ENCODE measurements at regions not wholly inside any gene's neighbourhood (a gene's known extent, or its start where the extent isn't known, plus 50 kb on each side); places are given as distances from the start of the nearest gene placed in this dataset.

- no peak overlapping the region for H3K4me3 ChIP-seq (ENCODE audit: low read length)
- H3K36me3 ChIP-seq (ENCODE audit: insufficient read depth, low read length), result no peaks in the 10 kb centered on the region
- no peaks in the 10 kb centered on the region for H3K27me3 ChIP-seq (ENCODE audit: insufficient read depth, low read length)
- no peaks in the 10 kb centered on the region for H3K9me3 ChIP-seq (ENCODE audit: insufficient read depth, low read depth, low read length)
- 75% methylated on average over 3 of the region's 4 CpGs for WGBS
- no peak overlapping the region; the same call in 1 of the 2 replicates for H3K27ac ChIP-seq (ENCODE audit: low read depth, low read length)
- H3K4me1 ChIP-seq (ENCODE audit: insufficient read depth, low read length), result peaks cover 16% of the 10 kb centered on the region
- H3K9ac ChIP-seq (ENCODE audit: low read depth, low read length), result no peak overlapping the region
These were observed 60.3 kb downstream of the DACT1 start for GRCh38 chr14:58697930-58698642.

- Histone ChIP-seq H3K9me3 (ENCODE audit: insufficient read depth, low read depth, low read length) (no peaks in the 10 kb centered on the region), H3K4me1 (ENCODE audit: insufficient read depth, low read length) (peaks cover 23% of the 10 kb centered on the region), H3K36me3 (ENCODE audit: insufficient read depth, low read length) (no peaks in the 10 kb centered on the region), H3K9ac (ENCODE audit: low read depth, low read length) (no peak overlapping the region), H3K27ac (ENCODE audit: low read depth, low read length) (no peak overlapping the region), H3K4me3 (ENCODE audit: low read length) (no peak overlapping the region), H3K27me3 (ENCODE audit: insufficient read depth, low read length) (no peaks in the 10 kb centered on the region)
- 94% methylated on average over 1 of the region's 1 CpG for WGBS
These were observed 62.0 kb downstream of the DACT1 start for GRCh38 chr14:58699681-58700205.

- no peak overlapping the region for H3K27ac ChIP-seq (ENCODE audit: low read depth, low read length)
- H3K9ac ChIP-seq (ENCODE audit: low read depth, low read length), result no peak overlapping the region
- WGBS, result 95% methylated on average over 3 of the region's 3 CpGs
These were observed 63.4 kb downstream of the DACT1 start for GRCh38 chr14:58701156-58701555.

GRCh38 chr14:58701604-58702003, 63.8 kb downstream of the DACT1 start:
- H3K27me3 ChIP-seq (ENCODE audit: insufficient read depth, low read length), result no peaks in the 10 kb centered on the region
- no peak overlapping the region for H3K27ac ChIP-seq (ENCODE audit: low read depth, low read length)
- 92% methylated on average over 1 of the region's 1 CpG for WGBS
- H3K4me1 ChIP-seq (ENCODE audit: insufficient read depth, low read length), result peaks cover 23% of the 10 kb centered on the region
- no peaks in the 10 kb centered on the region for H3K9me3 ChIP-seq (ENCODE audit: insufficient read depth, low read depth, low read length)
- H3K9ac ChIP-seq (ENCODE audit: low read depth, low read length), result no peak overlapping the region
- no peak overlapping the region for H3K4me3 ChIP-seq (ENCODE audit: low read length)
- H3K36me3 ChIP-seq (ENCODE audit: insufficient read depth, low read length), result no peaks in the 10 kb centered on the region

More at GRCh38 chr14:58701156-58701555, 63.4 kb downstream of the DACT1 start:
- no peak overlapping the region for H3K4me3 ChIP-seq (ENCODE audit: low read length)
- no peaks in the 10 kb centered on the region for H3K27me3 ChIP-seq (ENCODE audit: insufficient read depth, low read length)
- peaks cover 23% of the 10 kb centered on the region for H3K4me1 ChIP-seq (ENCODE audit: insufficient read depth, low read length)
- H3K36me3 ChIP-seq (ENCODE audit: insufficient read depth, low read length), result no peaks in the 10 kb centered on the region
- no peaks in the 10 kb centered on the region for H3K9me3 ChIP-seq (ENCODE audit: insufficient read depth, low read depth, low read length)

GRCh38 chr14:58702441-58703160, 64.8 kb downstream of the DACT1 start:
- no peak overlapping the region for H3K9ac ChIP-seq (ENCODE audit: low read depth, low read length)
- no peak overlapping the region for H3K4me3 ChIP-seq (ENCODE audit: low read length)
- WGBS, result 93% methylated on average over 1 of the region's 1 CpG
- no peak overlapping the region for H3K27ac ChIP-seq (ENCODE audit: low read depth, low read length)
- H3K4me1 ChIP-seq (ENCODE audit: insufficient read depth, low read length), result peaks cover 19% of the 10 kb centered on the region
- H3K9me3 ChIP-seq (ENCODE audit: insufficient read depth, low read depth, low read length), result no peaks in the 10 kb centered on the region
- H3K36me3 ChIP-seq (ENCODE audit: insufficient read depth, low read length), result no peaks in the 10 kb centered on the region
- H3K27me3 ChIP-seq (ENCODE audit: insufficient read depth, low read length), result no peaks in the 10 kb centered on the region

- H3K9me3 ChIP-seq (ENCODE audit: insufficient read depth, low read depth, low read length), result no peaks in the 10 kb centered on the region
- peaks cover 14% of the 10 kb centered on the region for H3K4me1 ChIP-seq (ENCODE audit: insufficient read depth, low read length)
- no peaks in the 10 kb centered on the region for H3K36me3 ChIP-seq (ENCODE audit: insufficient read depth, low read length)
- whole genome bisulfite sequencing, result 90% methylated on average over 1 of the region's 1 CpG
- no peaks in the 10 kb centered on the region for H3K27me3 ChIP-seq (ENCODE audit: insufficient read depth, low read length)
- H3K9ac ChIP-seq (ENCODE audit: low read depth, low read length), result no peak overlapping the region
- no peak overlapping the region for H3K27ac ChIP-seq (ENCODE audit: low read depth, low read length)
- no peak overlapping the region for H3K4me3 ChIP-seq (ENCODE audit: low read length)
These were observed 65.4 kb downstream of the DACT1 start for GRCh38 chr14:58703161-58703506.

- H3K27ac ChIP-seq (ENCODE audit: low read depth, low read length), result no peak overlapping the region
- H3K27me3 ChIP-seq (ENCODE audit: insufficient read depth, low read length), result no peaks in the 10 kb centered on the region
- no peak overlapping the region for H3K9ac ChIP-seq (ENCODE audit: low read depth, low read length)
- no peaks in the 10 kb centered on the region for H3K36me3 ChIP-seq (ENCODE audit: insufficient read depth, low read length)
- no peaks in the 10 kb centered on the region for H3K9me3 ChIP-seq (ENCODE audit: insufficient read depth, low read depth, low read length)
- 92% methylated on average over 2 of the region's 2 CpGs for WGBS
- peaks cover 13% of the 10 kb centered on the region; the same call in 1 of the 2 replicates for H3K4me1 ChIP-seq (ENCODE audit: insufficient read depth, low read length)
- no peak overlapping the region for H3K4me3 ChIP-seq (ENCODE audit: low read length)
These were observed 67.3 kb downstream of the DACT1 start for GRCh38 chr14:58705066-58705465.

- Histone ChIP-seq H3K9me3 (ENCODE audit: insufficient read depth, low read depth, low read length) (no peaks in the 10 kb centered on the region), H3K27me3 (ENCODE audit: insufficient read depth, low read length) (no peaks in the 10 kb centered on the region), H3K27ac (ENCODE audit: low read depth, low read length) (no peak overlapping the region), H3K9ac (ENCODE audit: low read depth, low read length) (no peak overlapping the region), H3K4me3 (ENCODE audit: low read length) (no peak overlapping the region), H3K36me3 (ENCODE audit: insufficient read depth, low read length) (no peaks in the 10 kb centered on the region), H3K4me1 (ENCODE audit: insufficient read depth, low read length) (peaks cover 18% of the 10 kb centered on the region; the same call in 1 of the 2 replicates)
- WGBS, result 92% methylated on average over 1 of the region's 1 CpG
These were observed 70.2 kb downstream of the DACT1 start for GRCh38 chr14:58707949-58708348.

GRCh38 chr14:58709949-58710348, 72.2 kb downstream of the DACT1 start:
- H3K4me1 ChIP-seq (ENCODE audit: insufficient read depth, low read length), result peaks cover 11% of the 10 kb centered on the region; the same call in 1 of the 2 replicates
- no peak overlapping the region for H3K9ac ChIP-seq (ENCODE audit: low read depth, low read length)
- 82% methylated on average over 2 of the region's 2 CpGs for WGBS
- no peaks in the 10 kb centered on the region for H3K27me3 ChIP-seq (ENCODE audit: insufficient read depth, low read length)
- no peak overlapping the region for H3K4me3 ChIP-seq (ENCODE audit: low read length)
- no peak overlapping the region for H3K27ac ChIP-seq (ENCODE audit: low read depth, low read length)
- H3K36me3 ChIP-seq (ENCODE audit: insufficient read depth, low read length), result no peaks in the 10 kb centered on the region
- H3K9me3 ChIP-seq (ENCODE audit: insufficient read depth, low read depth, low read length), result no peaks in the 10 kb centered on the region

- peaks cover 11% of the 10 kb centered on the region; the same call in 1 of the 2 replicates for H3K4me1 ChIP-seq (ENCODE audit: insufficient read depth, low read length)
- no peak overlapping the region for H3K9ac ChIP-seq (ENCODE audit: low read depth, low read length)
- no peaks in the 10 kb centered on the region for H3K36me3 ChIP-seq (ENCODE audit: insufficient read depth, low read length)
- no peaks in the 10 kb centered on the region for H3K9me3 ChIP-seq (ENCODE audit: insufficient read depth, low read depth, low read length)
- WGBS, result 94% methylated on average over 3 of the region's 3 CpGs
- H3K4me3 ChIP-seq (ENCODE audit: low read length), result no peak overlapping the region
- no peak overlapping the region for H3K27ac ChIP-seq (ENCODE audit: low read depth, low read length)
- H3K27me3 ChIP-seq (ENCODE audit: insufficient read depth, low read length), result no peaks in the 10 kb centered on the region
These were observed 73.6 kb downstream of the DACT1 start for GRCh38 chr14:58711382-58711781.

- Histone ChIP-seq H3K4me3 (ENCODE audit: low read length) (no peak overlapping the region), H3K4me1 (ENCODE audit: insufficient read depth, low read length) (peaks cover 11% of the 10 kb centered on the region; the same call in 1 of the 2 replicates), H3K9ac (ENCODE audit: low read depth, low read length) (no peak overlapping the region), H3K27ac (ENCODE audit: low read depth, low read length) (no peak overlapping the region), H3K9me3 (ENCODE audit: insufficient read depth, low read depth, low read length) (no peaks in the 10 kb centered on the region), H3K36me3 (ENCODE audit: insufficient read depth, low read length) (no peaks in the 10 kb centered on the region), H3K27me3 (ENCODE audit: insufficient read depth, low read length) (no peaks in the 10 kb centered on the region)
- 94% methylated on average over 6 of the region's 6 CpGs for WGBS
These were observed 74.6 kb downstream of the DACT1 start for GRCh38 chr14:58712357-58712756.

Data from HUES64 (cell line).